GM10266 (cell line): ENCODE measurements at regions not wholly inside any gene's neighbourhood (a gene's known extent, or its start where the extent isn't known, plus 50 kb on each side); places are given as distances from the start of the nearest gene placed in this dataset.

Experiments used
- DNase-seq: peaks from one replicate; pipeline ENCODE4 v3.0.0; 2012; ENCODE audit errors: extremely low spot score
- TF ChIP-seq, protein P1 (sequence below): IDR thresholded peaks from 2 replicates; pipeline ENCODE4 v1.5.1; 2012; ENCODE audit warnings: mild to moderate bottlenecking, low read depth; ENCODE audit not compliant: control insufficient read depth, insufficient read depth; ENCODE audit errors: missing control alignments

DNA sequence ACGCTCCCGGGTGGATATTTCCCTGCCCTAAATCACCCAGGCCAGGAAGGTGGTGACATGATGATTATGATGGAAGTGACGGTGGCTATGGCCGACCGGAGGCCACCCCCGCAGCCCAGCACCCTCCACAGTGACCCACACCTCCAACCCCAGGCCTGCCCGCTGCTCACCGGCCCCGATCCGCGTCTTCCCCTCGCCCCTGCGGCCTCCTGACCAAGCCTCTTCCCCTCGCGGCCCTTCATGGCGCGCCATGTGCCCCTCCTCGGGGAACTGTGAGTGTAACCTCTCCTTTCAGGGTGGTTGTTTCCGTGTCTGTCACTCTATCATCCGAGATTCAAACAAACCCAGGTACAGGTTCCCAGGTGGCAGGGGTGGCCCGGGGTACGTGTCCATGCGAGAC, 78.3 kb downstream of the UNCX start:
- DNase-seq = no peak

DNA sequence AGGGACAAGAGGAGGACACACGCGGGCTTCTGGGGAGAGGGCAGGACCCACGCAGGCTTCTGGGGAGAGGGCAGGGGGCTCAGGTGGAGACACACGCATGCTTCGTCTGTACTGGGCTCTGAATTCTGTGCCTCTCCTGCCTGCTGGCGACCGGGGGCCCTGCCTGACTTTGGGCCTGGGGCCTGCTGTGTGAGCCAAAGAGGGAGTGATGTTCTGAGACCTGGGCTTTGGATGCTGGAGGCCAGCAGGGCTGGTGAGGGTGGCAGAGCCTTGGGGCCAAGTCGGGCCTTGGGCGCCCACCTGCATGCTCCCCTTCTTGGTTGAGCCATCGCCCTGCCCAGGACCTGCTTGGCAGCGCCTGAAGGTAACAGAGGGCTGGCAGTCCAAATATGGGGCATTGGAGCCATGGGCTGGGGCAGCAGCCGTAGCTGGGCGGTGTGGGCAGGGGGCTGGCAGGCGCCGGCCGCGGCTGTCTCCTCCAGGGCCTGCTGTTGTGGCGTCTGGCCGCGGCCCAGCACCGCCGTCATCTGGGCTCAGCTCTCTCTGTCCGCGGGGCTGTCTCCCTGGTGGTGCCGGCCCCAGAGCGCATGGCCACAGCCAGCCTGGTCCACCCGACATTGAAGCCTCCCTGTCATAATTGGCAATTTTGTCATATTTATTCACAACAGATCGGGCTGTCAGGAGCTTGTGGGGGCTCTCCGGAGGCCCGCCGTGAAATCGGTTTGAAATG, 78.9 kb downstream of the UNCX start:
- no peak for DNase-seq
- TF ChIP-seq, protein P1, sequence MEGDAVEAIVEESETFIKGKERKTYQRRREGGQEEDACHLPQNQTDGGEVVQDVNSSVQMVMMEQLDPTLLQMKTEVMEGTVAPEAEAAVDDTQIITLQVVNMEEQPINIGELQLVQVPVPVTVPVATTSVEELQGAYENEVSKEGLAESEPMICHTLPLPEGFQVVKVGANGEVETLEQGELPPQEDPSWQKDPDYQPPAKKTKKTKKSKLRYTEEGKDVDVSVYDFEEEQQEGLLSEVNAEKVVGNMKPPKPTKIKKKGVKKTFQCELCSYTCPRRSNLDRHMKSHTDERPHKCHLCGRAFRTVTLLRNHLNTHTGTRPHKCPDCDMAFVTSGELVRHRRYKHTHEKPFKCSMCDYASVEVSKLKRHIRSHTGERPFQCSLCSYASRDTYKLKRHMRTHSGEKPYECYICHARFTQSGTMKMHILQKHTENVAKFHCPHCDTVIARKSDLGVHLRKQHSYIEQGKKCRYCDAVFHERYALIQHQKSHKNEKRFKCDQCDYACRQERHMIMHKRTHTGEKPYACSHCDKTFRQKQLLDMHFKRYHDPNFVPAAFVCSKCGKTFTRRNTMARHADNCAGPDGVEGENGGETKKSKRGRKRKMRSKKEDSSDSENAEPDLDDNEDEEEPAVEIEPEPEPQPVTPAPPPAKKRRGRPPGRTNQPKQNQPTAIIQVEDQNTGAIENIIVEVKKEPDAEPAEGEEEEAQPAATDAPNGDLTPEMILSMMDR = no peak

More for the DNA sequence above, 78.3 kb downstream of the UNCX start:
- TF ChIP-seq, protein P1 = no peak

DNA sequence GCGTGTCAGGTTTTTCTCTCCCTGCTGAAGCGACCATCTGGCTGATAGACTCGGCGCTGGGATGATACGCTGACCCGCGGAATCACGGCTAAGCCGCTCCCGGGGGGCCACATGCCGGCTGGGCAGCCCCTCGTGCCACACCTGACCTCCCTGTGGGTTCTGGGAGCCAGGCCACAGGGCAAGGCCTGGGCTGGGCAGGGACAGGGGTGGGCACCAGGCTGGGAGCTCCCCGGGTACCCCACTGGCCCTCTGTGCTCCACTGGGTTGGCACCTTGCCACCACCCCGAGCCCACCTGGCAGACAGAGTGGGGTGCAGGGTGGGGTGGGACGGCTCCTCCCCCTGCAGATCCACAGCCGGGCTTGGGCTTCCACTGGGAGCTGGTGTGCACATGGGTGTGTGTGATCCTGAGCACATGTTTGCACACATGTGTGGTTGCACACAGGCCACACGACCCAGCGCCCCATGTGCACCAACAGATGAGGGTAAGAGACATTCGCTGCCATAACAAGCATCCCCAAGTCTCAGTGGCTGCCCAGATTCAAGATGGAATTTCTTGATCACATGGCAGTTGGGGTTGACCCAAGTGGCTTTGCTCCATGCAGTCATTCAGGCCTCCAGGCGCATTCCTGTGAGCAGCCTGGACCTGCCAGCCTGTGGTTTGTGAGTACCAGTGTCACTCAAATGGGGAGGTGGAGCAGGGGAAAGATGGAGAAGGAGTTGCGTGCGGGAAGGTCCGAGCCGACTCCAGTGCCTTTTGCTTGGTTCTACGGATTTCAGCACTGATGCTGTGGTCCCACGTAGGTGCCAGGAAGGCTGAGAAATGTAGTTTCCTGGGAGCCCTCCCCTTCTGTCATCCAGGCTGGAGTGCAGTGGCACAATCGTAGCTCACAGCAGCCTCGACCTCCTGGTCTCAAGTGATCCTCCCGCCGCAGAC, 79.7 kb downstream of the UNCX start:
- TF ChIP-seq, protein P1 = no peak
- no peak for DNase-seq

DNA sequence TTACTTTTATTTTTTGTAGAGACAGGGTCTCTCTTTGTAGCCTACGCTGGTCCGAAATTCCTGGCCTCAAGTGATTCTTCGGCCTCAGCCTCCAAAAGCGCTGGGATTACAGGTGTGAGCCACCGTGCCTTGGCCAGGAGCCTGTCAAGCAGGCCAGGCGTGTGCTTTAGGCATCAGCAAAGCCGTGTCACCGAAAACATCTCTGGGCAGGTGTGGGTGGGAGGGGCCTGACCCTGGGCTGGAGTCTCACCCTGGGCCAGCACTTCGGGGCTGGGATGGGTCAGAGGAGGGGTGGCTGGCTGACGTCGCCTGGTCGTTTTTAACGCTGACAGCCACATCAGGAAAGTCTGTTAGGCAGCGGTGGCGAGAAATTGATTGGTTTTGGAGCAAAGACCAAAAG, 80.9 kb downstream of the UNCX start:
- no peak for DNase-seq
- TF ChIP-seq, protein P1 = no peak

DNA sequence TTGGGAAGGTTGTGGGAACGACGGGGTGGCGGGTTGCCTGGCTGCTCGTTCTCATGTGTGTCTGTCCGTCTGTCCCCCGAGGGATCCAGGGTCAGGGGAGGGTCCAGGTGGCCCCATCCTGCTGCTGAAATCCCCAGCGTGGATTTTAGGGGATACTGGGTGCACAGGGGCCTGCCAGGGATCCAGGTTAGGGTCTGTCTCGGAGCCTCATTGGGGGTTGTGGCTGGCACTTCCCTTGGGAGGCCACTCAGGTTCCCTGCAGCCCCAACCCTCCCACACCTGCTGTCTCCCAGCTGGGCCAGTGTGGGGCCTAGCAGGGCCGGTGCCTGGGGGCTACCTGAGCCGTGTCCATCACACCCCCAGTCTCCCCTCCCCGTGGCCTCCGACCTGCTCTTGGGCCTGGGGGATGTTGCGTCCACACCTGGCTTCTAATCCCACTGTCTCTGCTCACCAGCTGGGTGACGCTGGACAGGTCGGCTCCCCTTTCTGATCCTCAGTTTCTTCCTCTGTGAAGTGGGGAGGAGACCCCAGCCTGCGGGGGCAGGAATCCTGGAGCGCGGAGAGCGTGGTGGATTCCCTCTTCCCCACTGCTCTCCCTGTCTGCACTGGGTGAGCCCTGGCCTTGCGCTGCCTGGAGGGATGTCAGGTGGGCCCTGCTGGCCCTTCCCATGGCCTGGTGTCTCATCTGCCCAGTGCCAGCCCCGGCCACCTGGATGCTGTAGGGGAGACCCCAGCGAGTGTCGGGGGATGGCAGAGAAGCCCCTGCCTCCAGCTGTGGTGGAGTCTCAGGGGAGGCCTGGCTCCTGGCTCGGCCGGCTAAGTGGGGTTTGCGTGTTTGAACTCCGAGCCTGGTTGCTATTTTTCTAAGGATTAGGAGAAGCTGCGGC, 81.6 kb downstream of the UNCX start:
- no peak for DNase-seq
- TF ChIP-seq, protein P1 = no peak

DNA sequence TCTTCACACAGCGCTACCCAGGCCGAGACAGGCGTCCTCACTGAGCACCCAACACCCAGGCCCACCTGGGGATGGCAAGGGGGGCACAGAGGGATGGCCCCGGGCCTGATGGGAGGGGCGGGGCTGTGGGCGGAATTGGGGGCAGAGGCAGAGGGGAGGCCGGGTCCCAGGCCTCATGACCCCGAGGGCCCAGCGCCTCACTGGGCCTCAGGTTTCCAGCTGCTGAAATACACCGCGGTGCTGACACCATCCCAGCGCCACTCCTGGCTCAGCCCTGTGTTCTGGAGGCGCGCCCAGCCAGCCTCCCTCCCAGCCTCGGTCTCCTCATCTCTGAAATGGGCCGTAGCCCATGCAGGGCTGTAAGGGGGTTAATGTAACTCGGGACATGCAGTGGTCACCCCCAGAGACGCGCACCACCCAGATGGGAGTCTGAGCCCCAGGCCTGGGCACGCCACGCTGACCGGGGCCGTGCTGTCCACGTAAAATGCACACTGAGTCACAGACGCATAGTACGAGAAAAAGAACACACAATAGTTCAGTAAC, 82.3 kb downstream of the UNCX start:
- no peak for DNase-seq
- TF ChIP-seq, protein P1 = no peak
